ENCODE measurements at regions not wholly inside any gene's neighbourhood (a gene's known extent, or its start where the extent isn't known, plus 50 kb on each side); places are given as distances from the start of the nearest gene placed in this dataset.

DNA sequence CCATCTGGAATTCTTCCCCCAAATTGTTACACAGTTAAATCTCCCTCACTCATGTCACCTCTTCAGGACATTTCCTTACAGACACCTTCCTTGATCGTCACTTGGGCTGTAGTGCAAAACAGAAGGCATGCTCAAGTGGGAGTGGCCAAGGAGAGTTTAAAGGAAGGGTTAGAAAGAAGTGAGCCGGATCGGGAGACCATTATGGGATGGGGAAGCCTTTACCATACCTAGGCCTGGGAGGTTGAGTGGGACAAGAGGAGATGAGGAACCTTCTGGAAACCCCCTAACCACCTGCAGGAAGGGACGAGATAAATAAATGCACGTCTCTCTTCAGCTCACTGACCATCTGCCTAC is 102.7 kb downstream of the UCHL1 start:
- TF ChIP-seq, protein P1, sequence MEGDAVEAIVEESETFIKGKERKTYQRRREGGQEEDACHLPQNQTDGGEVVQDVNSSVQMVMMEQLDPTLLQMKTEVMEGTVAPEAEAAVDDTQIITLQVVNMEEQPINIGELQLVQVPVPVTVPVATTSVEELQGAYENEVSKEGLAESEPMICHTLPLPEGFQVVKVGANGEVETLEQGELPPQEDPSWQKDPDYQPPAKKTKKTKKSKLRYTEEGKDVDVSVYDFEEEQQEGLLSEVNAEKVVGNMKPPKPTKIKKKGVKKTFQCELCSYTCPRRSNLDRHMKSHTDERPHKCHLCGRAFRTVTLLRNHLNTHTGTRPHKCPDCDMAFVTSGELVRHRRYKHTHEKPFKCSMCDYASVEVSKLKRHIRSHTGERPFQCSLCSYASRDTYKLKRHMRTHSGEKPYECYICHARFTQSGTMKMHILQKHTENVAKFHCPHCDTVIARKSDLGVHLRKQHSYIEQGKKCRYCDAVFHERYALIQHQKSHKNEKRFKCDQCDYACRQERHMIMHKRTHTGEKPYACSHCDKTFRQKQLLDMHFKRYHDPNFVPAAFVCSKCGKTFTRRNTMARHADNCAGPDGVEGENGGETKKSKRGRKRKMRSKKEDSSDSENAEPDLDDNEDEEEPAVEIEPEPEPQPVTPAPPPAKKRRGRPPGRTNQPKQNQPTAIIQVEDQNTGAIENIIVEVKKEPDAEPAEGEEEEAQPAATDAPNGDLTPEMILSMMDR (IDR thresholded peaks at IDR 0.05) = no peak
- ATAC-seq (ENCODE audit: low FRiP score) (no peak), DNase-seq (ENCODE audit: low spot score) (no peak)

DNA sequence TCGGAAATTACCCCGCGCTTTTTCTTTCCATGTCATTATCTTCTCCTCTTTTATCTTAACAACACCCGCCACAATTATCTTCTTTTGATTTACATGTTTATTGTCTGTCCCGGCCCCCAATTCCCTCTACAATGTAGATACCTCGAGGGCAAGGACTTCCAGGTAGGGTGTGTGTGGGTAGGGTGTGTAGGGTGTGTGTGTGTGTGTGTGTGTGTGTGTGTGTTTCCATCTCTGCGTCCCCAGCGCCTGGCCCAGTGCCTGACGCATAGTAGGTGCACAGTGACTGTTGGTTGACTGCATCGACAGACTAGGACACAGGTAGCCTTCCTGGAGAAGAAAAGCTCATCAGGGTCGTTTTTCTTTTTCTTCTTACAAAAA is 103.1 kb downstream of the UCHL1 start:
- no peak for ATAC-seq (ENCODE audit: low FRiP score)
- TF ChIP-seq, protein P1 (IDR thresholded peaks at IDR 0.05) = no peak
- DNase-seq (ENCODE audit: low spot score) = no peak

DNA sequence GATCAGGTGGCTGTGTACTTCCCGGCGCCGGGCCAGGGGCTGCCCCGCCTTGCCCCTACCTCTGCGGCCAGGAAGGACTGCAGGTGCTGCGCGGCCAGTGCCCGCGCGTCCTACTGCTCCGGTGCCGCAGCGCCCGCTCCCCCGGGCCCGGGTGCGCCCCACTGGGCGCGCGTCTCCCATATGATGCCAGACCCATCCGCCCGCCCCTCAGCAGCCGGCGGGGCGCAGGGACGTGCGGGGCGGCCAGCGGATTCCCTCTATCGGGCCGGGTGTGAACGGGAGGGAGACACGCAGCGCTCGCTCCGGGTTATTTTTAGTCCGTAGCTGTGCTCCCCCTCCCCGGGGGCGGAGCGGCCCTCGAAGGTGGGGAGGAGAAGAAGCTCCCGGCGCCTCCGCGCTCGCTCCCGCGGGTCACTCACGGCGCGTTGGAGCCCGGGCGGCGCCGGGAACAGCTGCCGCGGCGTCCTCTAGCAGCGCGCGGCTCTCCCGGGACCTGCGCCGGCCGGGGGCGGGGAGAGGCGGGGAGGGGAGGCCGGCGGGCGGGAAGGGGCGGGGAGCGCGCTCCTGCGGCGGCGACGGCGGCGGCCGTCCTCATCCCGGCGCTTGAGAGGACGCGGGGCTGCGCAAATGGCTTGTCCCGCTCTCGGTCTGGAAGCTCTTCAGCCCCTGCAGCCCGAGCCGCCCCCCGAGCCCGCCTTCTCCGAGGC is 103.6 kb downstream of the UCHL1 start:
- TF ChIP-seq, protein P1 (IDR thresholded peaks at IDR 0.05) = no peak
- DNase-seq (ENCODE audit: low spot score) (no peak), ATAC-seq (ENCODE audit: low FRiP score) (peak; percentile 85)

DNA sequence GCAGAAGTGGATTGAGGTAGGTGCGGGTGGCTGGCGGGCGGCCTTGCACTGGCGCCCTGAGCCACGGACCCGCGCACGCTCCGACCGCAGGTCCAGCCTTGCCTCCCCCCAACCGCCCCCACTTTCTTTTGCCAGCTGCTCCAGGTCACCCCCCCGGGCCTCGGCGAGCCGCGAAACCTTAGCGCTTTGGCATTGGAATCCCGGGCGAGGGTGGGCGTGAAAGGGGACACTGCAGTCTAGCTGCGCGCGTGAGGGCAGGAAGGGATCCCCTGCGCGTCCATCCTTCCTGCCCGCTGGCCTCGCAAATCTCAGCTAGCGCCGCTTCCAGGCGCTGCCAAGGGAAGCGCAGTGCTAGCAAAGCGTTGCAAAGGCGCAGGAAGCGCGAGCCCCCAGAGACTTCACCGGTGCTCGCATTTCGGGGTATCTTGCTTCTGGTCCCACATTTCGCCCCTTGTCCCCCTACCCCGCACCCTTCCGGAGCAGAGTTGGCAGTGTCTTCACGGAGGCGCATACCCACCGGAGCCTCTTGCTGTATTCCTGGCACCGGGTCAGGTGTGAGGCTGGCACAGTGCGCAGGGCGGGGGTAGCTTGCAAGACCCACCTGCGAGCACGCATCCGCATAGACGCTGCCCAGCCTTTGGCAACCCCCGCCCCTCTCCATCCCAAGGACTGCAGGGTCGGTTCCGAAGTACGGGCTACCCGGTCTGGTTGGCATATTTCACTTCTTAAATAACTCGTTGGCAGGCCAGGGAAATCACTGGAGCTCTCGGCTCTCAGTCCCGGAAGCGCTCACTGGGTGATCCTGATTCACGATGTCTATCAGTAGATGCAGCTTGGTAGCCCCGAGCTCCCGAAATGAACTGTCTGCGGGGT is 104.4 kb downstream of the UCHL1 start:
- ATAC-seq (ENCODE audit: low FRiP score) (peak; percentile 65), DNase-seq (ENCODE audit: low spot score) (no peak)
- TF ChIP-seq, protein P1 (IDR thresholded peaks at IDR 0.05) = no peak

DNA sequence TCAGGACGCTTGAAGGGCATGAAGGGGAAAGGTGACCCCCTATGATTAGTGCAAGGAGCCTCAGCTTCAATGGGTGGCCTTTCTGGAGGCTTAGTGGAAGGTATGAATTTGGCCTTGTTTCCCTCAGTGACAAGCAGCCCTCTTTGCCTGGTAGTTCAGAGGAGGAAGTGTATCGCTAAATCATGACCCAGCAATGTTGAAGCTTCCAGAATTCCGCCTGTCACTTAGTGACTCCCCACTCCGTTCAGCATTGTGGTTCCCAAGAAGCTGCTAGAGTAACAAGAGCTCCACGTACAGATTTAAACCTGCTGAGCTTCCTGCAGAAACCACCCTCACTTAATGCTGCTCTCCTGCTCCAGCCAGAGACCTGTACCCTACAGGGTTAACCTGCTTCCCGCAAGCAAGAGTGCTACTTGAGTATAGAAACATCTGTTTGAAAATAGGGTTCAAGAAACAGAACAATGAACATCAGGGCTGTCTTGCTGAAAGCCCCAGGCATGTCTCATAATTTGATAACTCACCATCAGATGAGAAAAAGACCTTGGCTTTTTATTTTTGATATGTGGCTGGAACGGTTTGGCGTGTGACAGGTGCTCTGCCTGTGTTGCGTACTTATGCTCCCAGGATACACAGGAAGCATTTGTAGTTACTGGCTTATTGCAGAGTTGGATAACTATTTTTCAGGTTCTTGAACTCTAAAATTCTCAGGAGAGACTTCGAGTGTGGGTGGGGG is 105.2 kb downstream of the UCHL1 start:
- ATAC-seq (ENCODE audit: low FRiP score) (no peak), DNase-seq (ENCODE audit: low spot score) (no peak)
- TF ChIP-seq, protein P1 (IDR thresholded peaks at IDR 0.05) = no peak

DNA sequence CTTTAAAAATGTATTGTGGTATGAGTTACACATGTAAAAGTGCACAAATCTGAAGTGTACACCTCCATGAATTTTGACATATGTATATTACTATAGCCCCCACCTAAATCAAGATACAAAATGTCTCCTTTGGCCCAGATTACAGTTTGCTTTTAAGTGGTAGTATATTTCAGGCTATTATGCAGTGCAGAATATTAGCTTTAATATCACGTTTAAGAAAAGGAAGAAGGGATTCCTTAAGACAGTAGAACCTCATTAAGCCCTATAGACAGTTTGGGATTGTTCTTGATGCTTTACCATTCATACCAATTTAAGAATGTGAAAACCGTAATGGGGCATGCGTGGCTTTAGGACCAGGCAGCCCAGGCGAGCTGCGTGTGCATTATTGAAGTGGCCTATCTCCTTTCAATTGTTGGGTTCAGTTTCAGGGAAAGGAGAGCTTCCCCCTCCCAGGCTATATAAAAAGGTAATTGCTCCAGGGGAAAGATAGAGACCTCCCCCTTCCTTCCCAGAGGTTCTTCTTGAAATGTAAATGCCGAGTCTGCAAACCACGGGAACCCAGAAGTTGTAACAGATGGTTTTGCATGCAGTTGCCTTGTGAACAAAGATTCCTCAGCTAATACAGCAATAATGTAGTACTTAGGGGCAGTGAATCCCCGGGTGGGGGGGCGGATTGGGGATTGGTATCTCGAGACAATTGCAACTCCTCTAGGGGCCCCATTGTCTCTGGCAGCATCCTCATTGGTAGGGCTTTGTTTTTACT is 106.1 kb downstream of the UCHL1 start:
- TF ChIP-seq, protein P1 (IDR thresholded peaks at IDR 0.05) = no peak
- no peak for ATAC-seq (ENCODE audit: low FRiP score)
- DNase-seq (ENCODE audit: low spot score) = no peak

Measured in omental fat pad (tissue), 3 donors.